Hepatocyte (in vitro differentiated cells): ENCODE measurements at regions not wholly inside any gene's neighbourhood (a gene's known extent, or its start where the extent isn't known, plus 50 kb on each side); places are given as distances from the start of the nearest gene placed in this dataset.

ENCODE experiments used
- EZH2 ChIP-seq: fragments of 200-600 bp; sonication (generic); IDR thresholded peaks from 2 replicates; pipeline ENCODE4 v1.6.1; 2016; ENCODE audit warnings: antibody characterized with exemption, mild to moderate bottlenecking, borderline replicate concordance
- TF ChIP-seq, protein P1 (sequence below): fragments of 200-600 bp; sonication (generic); IDR thresholded peaks from 2 replicates; pipeline ENCODE4 v1.5.1; 2016; ENCODE audit warnings: antibody characterized with exemption, mild to moderate bottlenecking; ENCODE audit not compliant: poor library complexity

- TF ChIP-seq, protein P1, sequence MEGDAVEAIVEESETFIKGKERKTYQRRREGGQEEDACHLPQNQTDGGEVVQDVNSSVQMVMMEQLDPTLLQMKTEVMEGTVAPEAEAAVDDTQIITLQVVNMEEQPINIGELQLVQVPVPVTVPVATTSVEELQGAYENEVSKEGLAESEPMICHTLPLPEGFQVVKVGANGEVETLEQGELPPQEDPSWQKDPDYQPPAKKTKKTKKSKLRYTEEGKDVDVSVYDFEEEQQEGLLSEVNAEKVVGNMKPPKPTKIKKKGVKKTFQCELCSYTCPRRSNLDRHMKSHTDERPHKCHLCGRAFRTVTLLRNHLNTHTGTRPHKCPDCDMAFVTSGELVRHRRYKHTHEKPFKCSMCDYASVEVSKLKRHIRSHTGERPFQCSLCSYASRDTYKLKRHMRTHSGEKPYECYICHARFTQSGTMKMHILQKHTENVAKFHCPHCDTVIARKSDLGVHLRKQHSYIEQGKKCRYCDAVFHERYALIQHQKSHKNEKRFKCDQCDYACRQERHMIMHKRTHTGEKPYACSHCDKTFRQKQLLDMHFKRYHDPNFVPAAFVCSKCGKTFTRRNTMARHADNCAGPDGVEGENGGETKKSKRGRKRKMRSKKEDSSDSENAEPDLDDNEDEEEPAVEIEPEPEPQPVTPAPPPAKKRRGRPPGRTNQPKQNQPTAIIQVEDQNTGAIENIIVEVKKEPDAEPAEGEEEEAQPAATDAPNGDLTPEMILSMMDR = no peak
- TF ChIP-seq EZH2 = no peak
Observed at GRCh38 chr9:78620764-78621163, 323.8 kb downstream of the PSAT1 start.
